GM12878 (cell line): ENCODE measurements at regions not wholly inside any gene's neighbourhood (a gene's known extent, or its start where the extent isn't known, plus 50 kb on each side); places are given as distances from the start of the nearest gene placed in this dataset.

Experiments
- ATAC-seq: fragments of 200-7000 bp; cut with Tn5 transposase; 3 replicates; pipeline ENCODE4 v1.9.1; 2020; ENCODE audit warnings: mild to moderate bottlenecking, moderate library complexity
- BruUV-seq: library from RNA; stranded (reverse); fragments of 400-500 nt; replicated peaks from 2 replicates; lab custom pipeline; 2021; lab: Mats Ljungman, UMichigan
- CTCF ChIA-PET: fragments of 300-600 bp; sonication (Branson Sonifier 250); formaldehyde crosslinking; extraction: SDS; loops from one replicate; lab custom pipeline; 2021; ENCODE audit warnings: inconsistent platforms; lab: Yijun Ruan, JAX
- POLR2A ChIA-PET: fragments of 350-600 bp; formaldehyde crosslinking; extraction: SDS; loops from one replicate; lab custom pipeline; 2021; ENCODE audit warnings: inconsistent platforms; lab: Charles Lee
- RAD21 ChIA-PET: fragments of 300-600 bp; sonication (Branson Sonifier 250); formaldehyde crosslinking; loops from one replicate; lab custom pipeline; 2023; ENCODE audit warnings: antibody characterized with exemption; ENCODE audit not compliant: unreplicated experiment; lab: Charles Lee
- SMC1A ChIA-PET: fragments of 300-600 bp; sonication (Branson Sonifier 250); formaldehyde crosslinking; loops from one replicate; lab custom pipeline; 2023; ENCODE audit not compliant: unreplicated experiment, uncharacterized antibody; lab: Charles Lee
- DNase-seq: peaks from one replicate; pipeline ENCODE4 v3.0.0-alpha.2; 2011; ENCODE audit warnings: low read depth, low spot score
- FAIRE-seq: peaks from 3 replicates; lab custom pipeline; 2011; peaks lifted over from hg19 to GRCh38; lab: Jason Lieb, UNC
- H2AFZ ChIP-seq: 2 replicates; pipeline ENCODE4 v1.6.0; 2011; ENCODE audit warnings: low read depth, low read length, control low read depth; ENCODE audit not compliant: control insufficient read depth
- H3K27ac ChIP-seq: 2 replicates; pipeline ENCODE4 v1.5.1; 2011; ENCODE audit warnings: control low read depth; ENCODE audit not compliant: control insufficient read depth, insufficient read depth
- H3K27me3 ChIP-seq, 2 experiments: replicated peaks in 1 of 2; 2 replicates each; pipeline versions ENCODE4 v1.6.0 to v1.6.1; 2011; ENCODE audit warnings: low read length in 1 of 2; ENCODE audit not compliant: control insufficient read depth in 2 of 2, insufficient read depth in 2 of 2
- H3K36me3 ChIP-seq, 2 experiments: 2 replicates each; pipeline ENCODE4 v1.5.1; 2011; ENCODE audit warnings: low read length in 1 of 2; ENCODE audit not compliant: control insufficient read depth in 2 of 2, insufficient read depth in 2 of 2
- H3K4me1 ChIP-seq: 2 replicates; pipeline ENCODE4 v1.6.1; 2011; ENCODE audit warnings: mild to moderate bottlenecking, low read length, moderate library complexity, mixed read lengths; ENCODE audit not compliant: control insufficient read depth, insufficient read depth
- H3K4me2 ChIP-seq: 2 replicates; pipeline ENCODE4 v1.6.0; 2011; ENCODE audit warnings: control low read depth; ENCODE audit not compliant: control insufficient read depth, insufficient read depth
- H3K4me3 ChIP-seq: fragments of 200-600 bp; sonication (generic); 2 replicates; pipeline ENCODE4 v1.5.1; 2016
- H3K79me2 ChIP-seq: 2 replicates; pipeline ENCODE4 v1.6.0; 2011; ENCODE audit warnings: low read length; ENCODE audit not compliant: control insufficient read depth, insufficient read depth
- H3K9ac ChIP-seq: 2 replicates; pipeline ENCODE4 v1.8.0; 2011; ENCODE audit warnings: low read length, control low read depth, mixed read lengths; ENCODE audit not compliant: control insufficient read depth, insufficient read depth
- H3K9me3 ChIP-seq: replicated peaks from 3 replicates; pipeline ENCODE4 v1.5.1; 2011; ENCODE audit warnings: mild to moderate bottlenecking, low read length; ENCODE audit not compliant: control insufficient read depth, insufficient read depth
- H4K20me1 ChIP-seq: 2 replicates; pipeline ENCODE4 v1.6.0; 2011; ENCODE audit not compliant: control insufficient read depth, insufficient read depth
- CHD1 ChIP-seq: IDR thresholded peaks from 2 replicates; pipeline ENCODE4 v1.6.1; 2012; ENCODE audit warnings: low read depth, low read length, improper control_type of control experiment
- FOS ChIP-seq: IDR thresholded peaks from 3 replicates; pipeline ENCODE4 v1.6.1; 2011; ENCODE audit warnings: borderline replicate concordance; ENCODE audit not compliant: insufficient read length; ENCODE audit errors: extremely low read depth
- JUNB ChIP-seq: IDR thresholded peaks from 2 replicates; pipeline ENCODE4 v1.6.1; 2016; ENCODE audit warnings: antibody characterized with exemption, mild to moderate bottlenecking
- JUND ChIP-seq: IDR thresholded peaks from 2 replicates; pipeline ENCODE4 v1.6.1; 2012; ENCODE audit warnings: low read depth, mild to moderate bottlenecking, low read length, improper control_type of control experiment, moderate library complexity
- KAT2A ChIP-seq: conservative IDR thresholded peaks from 2 replicates; pipeline ENCODE4 v1.6.1; 2011; ENCODE audit warnings: low read depth, low read length; ENCODE audit not compliant: control insufficient read depth
- MEF2B ChIP-seq: fragments of 450-650 bp; IDR thresholded peaks from 2 replicates; pipeline ENCODE4 v1.6.1; 2018; ENCODE audit warnings: mild to moderate bottlenecking, moderate library complexity; ENCODE audit not compliant: partially characterized antibody, poor library complexity, severe bottlenecking
- NFYA ChIP-seq: IDR thresholded peaks from 2 replicates; pipeline ENCODE4 v1.6.1; 2011; ENCODE audit warnings: low read depth, mild to moderate bottlenecking, low read length, improper control_type of control experiment, borderline replicate concordance
- RAD51 ChIP-seq: fragments of 450-650 bp; IDR thresholded peaks from 2 replicates; pipeline ENCODE4 v1.6.1; 2016; ENCODE audit warnings: moderate library complexity, mild to moderate bottlenecking, inconsistent platforms
- REST ChIP-seq: IDR thresholded peaks from 2 replicates; pipeline ENCODE4 v1.6.1; 2012; ENCODE audit warnings: mild to moderate bottlenecking, low read depth, low read length
- SIN3A ChIP-seq: IDR thresholded peaks from 2 replicates; pipeline ENCODE4 v1.6.1; 2012; ENCODE audit warnings: low read depth, low read length, improper control_type of control experiment
- STAT3 ChIP-seq: IDR thresholded peaks from 2 replicates; pipeline ENCODE4 v1.6.1; 2011; ENCODE audit warnings: low read depth, low read length, improper control_type of control experiment
- ZNF622 ChIP-seq: fragments of 450-650 bp; IDR thresholded peaks from 2 replicates; pipeline ENCODE4 v1.6.1; 2017; ENCODE audit warnings: mild to moderate bottlenecking, inconsistent platforms
- ZZZ3 ChIP-seq: IDR thresholded peaks from 2 replicates; pipeline ENCODE4 v1.6.1; 2011; ENCODE audit warnings: low read depth; ENCODE audit not compliant: control insufficient read depth, insufficient read length
- WGBS: methylation state at CpG from one replicate; pipeline ENCODE4 v1.1.6; 2016; ENCODE audit warnings: low lambda C conversion rate; ENCODE audit not compliant: insufficient replicate concordance, insufficient coverage; ENCODE audit errors: missing lambda C conversion rate; 5-methylcytosine and 5-hydroxymethylcytosine counted together
- in situ Hi-C: fragments of 300-500 bp; cut with MboI; formaldehyde crosslinking; loops from 9 replicates; pipeline ENCODE4 v1.14.3; 2018; ENCODE audit warnings: mixed read lengths
- intact Hi-C: fragments of 100-400 bp; cut with micrococcal nuclease; formaldehyde crosslinking; loops from one replicate; pipeline ENCODE4 v1.14.2; 2022; ENCODE audit not compliant: unreplicated experiment
- TF ChIP-seq, protein P1 (sequence below): fragments of 450-650 bp; IDR thresholded peaks from 2 replicates; pipeline ENCODE4 v1.6.1; 2017; ENCODE audit warnings: mild to moderate bottlenecking, low read depth, inconsistent platforms; ENCODE audit not compliant: poor library complexity, severe bottlenecking

GRCh38 chr22:27080863-27081262 is 423.5 kb downstream of the MIAT start:
- ChIA-PET SMC1A (no interaction called here), RAD21 (no interaction called here), POLR2A (no interaction called here), CTCF (no interaction called here)
- H3K4me3 ChIP-seq: no peak overlapping the region
- 0% methylated on average over 2 of the region's 2 CpGs for WGBS
- H3K4me1 ChIP-seq: no peaks in the 10 kb centered on the region
- BruUV-seq: no TSS peak
- TF ChIP-seq KAT2A (no peak), ZZZ3 (no peak)
- intact Hi-C loops (no loop called here), in situ Hi-C loops (no loop called here)
- no peaks in the 10 kb centered on the region for H3K36me3 ChIP-seq
- no peaks in the 10 kb centered on the region for H3K79me2 ChIP-seq
- H3K27ac ChIP-seq: no peak overlapping the region
- H3K9ac ChIP-seq: no peak overlapping the region
- no peaks in the 10 kb centered on the region; a peak in 3 of 4 replicates for H3K27me3 ChIP-seq
- no peak overlapping the region for H2AFZ ChIP-seq
- H4K20me1 ChIP-seq: no peaks in the 10 kb centered on the region
- H3K9me3 ChIP-seq: no peaks in the 10 kb centered on the region
- DNase-seq: no peak
- no peak overlapping the region for H3K4me2 ChIP-seq
- FAIRE-seq: no peak
- ATAC-seq: no peak

DNA sequence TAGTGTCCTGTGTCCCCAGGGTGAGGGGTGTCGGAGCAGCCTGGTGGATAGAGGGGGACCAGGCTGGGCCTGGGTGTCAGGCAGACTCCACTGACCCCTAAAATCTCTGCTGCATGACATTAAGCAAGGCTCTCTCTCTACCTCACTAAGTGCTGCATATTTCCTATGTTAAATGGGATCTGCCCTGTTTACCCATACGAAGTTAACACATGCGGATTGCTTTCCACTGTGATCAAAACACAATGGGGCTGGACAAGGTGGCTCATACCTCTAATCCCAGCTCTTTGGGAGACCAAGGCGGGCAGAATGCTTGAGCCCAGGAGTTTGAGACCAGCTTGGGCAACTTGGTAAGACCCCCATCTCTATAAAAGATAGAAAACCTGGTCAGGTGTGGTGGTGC is 426.2 kb downstream of the MIAT start:
- no peak overlapping the region for H3K4me2 ChIP-seq
- H3K27ac ChIP-seq: no peak overlapping the region
- H3K36me3 ChIP-seq: no peaks in the 10 kb centered on the region
- no TSS peak for BruUV-seq
- CTCF ChIA-PET: interaction anchor here (0.7 kb wide), 1 partner anchor 1420 kb away, joined by 3 read pairs; no protein-coding TSS in a partner anchor
- no peak overlapping the region for H3K4me3 ChIP-seq
- POLR2A ChIA-PET: no interaction called here
- no peaks in the 10 kb centered on the region for H3K4me1 ChIP-seq
- FAIRE-seq: no peak
- no peak for DNase-seq
- no peaks in the 10 kb centered on the region for H3K79me2 ChIP-seq
- RAD21 ChIA-PET: no interaction called here
- H3K27me3 ChIP-seq: no peaks in the 10 kb centered on the region; a peak in 3 of 4 replicates
- H2AFZ ChIP-seq: no peak overlapping the region
- WGBS: 13% methylated on average over 4 of the region's 4 CpGs
- no peaks in the 10 kb centered on the region for H3K9me3 ChIP-seq
- H3K9ac ChIP-seq: no peak overlapping the region
- intact Hi-C loops (no loop called here), in situ Hi-C loops (no loop called here)
- H4K20me1 ChIP-seq: no peaks in the 10 kb centered on the region
- ATAC-seq: no peak
- SMC1A ChIA-PET: no interaction called here
- TF ChIP-seq RAD51 (no peak), MEF2B (no peak), STAT3 (no peak), CHD1 (no peak), ZNF622 (no peak), JUND (no peak), REST (no peak), NFYA (no peak), JUNB (no peak), FOS (no peak), SIN3A (no peak)
- TF ChIP-seq, protein P1, sequence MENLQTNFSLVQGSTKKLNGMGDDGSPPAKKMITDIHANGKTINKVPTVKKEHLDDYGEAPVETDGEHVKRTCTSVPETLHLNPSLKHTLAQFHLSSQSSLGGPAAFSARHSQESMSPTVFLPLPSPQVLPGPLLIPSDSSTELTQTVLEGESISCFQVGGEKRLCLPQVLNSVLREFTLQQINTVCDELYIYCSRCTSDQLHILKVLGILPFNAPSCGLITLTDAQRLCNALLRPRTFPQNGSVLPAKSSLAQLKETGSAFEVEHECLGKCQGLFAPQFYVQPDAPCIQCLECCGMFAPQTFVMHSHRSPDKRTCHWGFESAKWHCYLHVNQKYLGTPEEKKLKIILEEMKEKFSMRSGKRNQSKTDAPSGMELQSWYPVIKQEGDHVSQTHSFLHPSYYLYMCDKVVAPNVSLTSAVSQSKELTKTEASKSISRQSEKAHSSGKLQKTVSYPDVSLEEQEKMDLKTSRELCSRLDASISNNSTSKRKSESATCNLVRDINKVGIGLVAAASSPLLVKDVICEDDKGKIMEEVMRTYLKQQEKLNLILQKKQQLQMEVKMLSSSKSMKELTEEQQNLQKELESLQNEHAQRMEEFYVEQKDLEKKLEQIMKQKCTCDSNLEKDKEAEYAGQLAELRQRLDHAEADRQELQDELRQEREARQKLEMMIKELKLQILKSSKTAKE: no peak
